Amygdala (tissue), 56 donors: ENCODE measurements at regions not wholly inside any gene's neighbourhood (a gene's known extent, or its start where the extent isn't known, plus 50 kb on each side); places are given as distances from the start of the nearest gene placed in this dataset.
"Not testable (repeated sequence)": the region's sequence is repeated elsewhere in the genome, so short reads cannot be mapped to it uniquely, and the experiment has no call there.

Experiments used
- DNase-seq, 56 donors: peaks; one replicate each; lab custom pipeline; 2025; lab: John Stamatoyannopoulos, UW

GRCh38 chr4:25474690-25475089, 97.6 kb downstream of the ANAPC4 start:
- DNase-seq: no peak

- no peak for DNase-seq
Measured at GRCh38 chr4:25477221-25477620, 100.2 kb downstream of the ANAPC4 start.

- no peak for DNase-seq
Measured at GRCh38 chr4:25481648-25482047, 104.6 kb downstream of the ANAPC4 start.

GRCh38 chr4:25484243-25484721, 107.2 kb downstream of the ANAPC4 start:
- DNase-seq: no peak

GRCh38 chr4:25485104-25485503, 108.0 kb downstream of the ANAPC4 start:
- DNase-seq: no peak

GRCh38 chr4:25486171-25486570, 109.1 kb downstream of the ANAPC4 start:
- no peak for DNase-seq

- no peak for DNase-seq
Measured at GRCh38 chr4:25487155-25487554, 110.1 kb downstream of the ANAPC4 start.

- DNase-seq: no peak
Measured at GRCh38 chr4:25489253-25489797, 112.3 kb downstream of the ANAPC4 start.

GRCh38 chr4:25493466-25493865, 116.4 kb downstream of the ANAPC4 start:
- DNase-seq: no peak

GRCh38 chr4:25494166-25494565, 117.1 kb downstream of the ANAPC4 start:
- no peak for DNase-seq

- peak in 5 of 56 donors; percentile 3 to 10 (median 5) for DNase-seq
Measured at GRCh38 chr4:25500626-25501316, 123.7 kb downstream of the ANAPC4 start.

- DNase-seq: no peak
Measured at GRCh38 chr4:25502115-25502514, 125.1 kb downstream of the ANAPC4 start.

GRCh38 chr4:25503779-25504178, 126.7 kb downstream of the ANAPC4 start:
- no peak for DNase-seq

- DNase-seq: no peak
Measured at GRCh38 chr4:25504932-25505636, 128.0 kb downstream of the ANAPC4 start.

- DNase-seq: no peak
Measured at GRCh38 chr4:25505637-25505991, 128.6 kb downstream of the ANAPC4 start.

- DNase-seq: no peak
Measured at GRCh38 chr4:25506032-25506571, 129.0 kb downstream of the ANAPC4 start.

GRCh38 chr4:25509646-25510045, 132.6 kb downstream of the ANAPC4 start:
- DNase-seq: no peak

- DNase-seq: not testable (repeated sequence)
Measured at GRCh38 chr4:25511823-25512222, 134.8 kb downstream of the ANAPC4 start.

GRCh38 chr4:25513814-25514213, 136.8 kb downstream of the ANAPC4 start:
- no peak for DNase-seq

- DNase-seq: no peak
Measured at GRCh38 chr4:25523405-25523804, 132.2 kb upstream of the SLC34A2 start.

GRCh38 chr4:25524663-25525062, 131.0 kb upstream of the SLC34A2 start:
- no peak for DNase-seq

- DNase-seq: no peak
Measured at GRCh38 chr4:25525896-25526295, 129.8 kb upstream of the SLC34A2 start.
